ENCODE measurements at regions not wholly inside any gene's neighbourhood (a gene's known extent, or its start where the extent isn't known, plus 50 kb on each side); places are given as distances from the start of the nearest gene placed in this dataset.

DNA sequence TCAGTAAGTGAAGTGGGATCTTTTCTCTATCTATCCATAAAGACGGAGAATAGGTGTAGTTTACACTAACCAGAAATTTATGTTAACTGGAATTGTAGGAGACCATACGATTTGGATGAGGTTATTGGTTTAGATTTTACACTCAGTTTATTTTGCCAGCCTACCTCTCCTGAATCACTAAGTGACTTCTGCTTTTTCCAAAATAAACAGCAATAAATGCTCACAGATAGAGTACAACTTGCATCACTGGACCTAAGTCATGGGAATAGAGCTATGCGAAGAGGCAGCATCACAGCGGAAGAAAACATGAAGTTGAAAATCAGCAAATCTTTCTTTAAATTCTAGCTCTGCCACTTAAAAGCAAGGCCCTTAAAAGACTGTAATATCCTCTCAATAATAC is 781.0 kb downstream of the LIG4 start:
- TF ChIP-seq CHD2 (IDR thresholded peaks at IDR 0.05; ENCODE audit: low read length, partially characterized antibody) (no peak), CTCF (IDR thresholded peaks at IDR 0.05) (no peak), POLR2AphosphoS5 (IDR thresholded peaks at IDR 0.05; ENCODE audit: low read depth, low read length) (no peak), MAX (IDR thresholded peaks at IDR 0.05; ENCODE audit: low read depth) (no peak), EP300 (IDR thresholded peaks at IDR 0.05; ENCODE audit: borderline replicate concordance in 1 of 2, low read depth in 1 of 2, low read length in 1 of 2) (no peak), RAD21 (IDR thresholded peaks at IDR 0.05; ENCODE audit: low read length) (no peak), USF2 (IDR thresholded peaks at IDR 0.05; ENCODE audit: borderline replicate concordance, low read depth, low read length) (no peak), TAF1 (IDR thresholded peaks at IDR 0.05; ENCODE audit: borderline replicate concordance, low read depth, low read length) (no peak), SIN3A (IDR thresholded peaks at IDR 0.05; ENCODE audit: borderline replicate concordance, low read depth, low read length) (no peak), JUND (IDR thresholded peaks at IDR 0.05) (no peak), USF1 (IDR thresholded peaks at IDR 0.05; ENCODE audit: borderline replicate concordance, low read depth) (no peak)
